ENCODE measurements at regions not wholly inside any gene's neighbourhood (a gene's known extent, or its start where the extent isn't known, plus 50 kb on each side); places are given as distances from the start of the nearest gene placed in this dataset.

DNA sequence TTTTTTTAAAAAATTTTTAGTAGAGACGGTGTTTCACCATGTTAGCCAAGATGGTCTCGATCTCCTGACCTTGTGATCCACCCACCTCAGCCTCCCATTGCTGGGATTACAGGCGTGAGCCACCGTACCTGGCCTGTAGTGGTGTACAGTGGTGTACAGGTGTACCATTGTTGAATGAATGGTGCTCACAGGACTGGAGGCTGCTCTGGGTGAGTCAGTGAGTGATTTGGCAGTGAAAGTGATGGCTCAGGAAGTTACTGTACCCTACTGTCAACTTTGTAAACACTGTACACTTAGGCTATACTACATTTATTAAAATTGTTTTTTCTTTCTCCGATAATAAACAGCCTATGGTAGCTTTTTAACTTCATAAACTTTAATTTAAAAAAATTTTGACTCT is 122.8 kb upstream of the EEF1E1 start:
- intact Hi-C loops (cut with DNase I): no loop called here
- DNase-seq (ENCODE audit: low spot score): no peak

DNA sequence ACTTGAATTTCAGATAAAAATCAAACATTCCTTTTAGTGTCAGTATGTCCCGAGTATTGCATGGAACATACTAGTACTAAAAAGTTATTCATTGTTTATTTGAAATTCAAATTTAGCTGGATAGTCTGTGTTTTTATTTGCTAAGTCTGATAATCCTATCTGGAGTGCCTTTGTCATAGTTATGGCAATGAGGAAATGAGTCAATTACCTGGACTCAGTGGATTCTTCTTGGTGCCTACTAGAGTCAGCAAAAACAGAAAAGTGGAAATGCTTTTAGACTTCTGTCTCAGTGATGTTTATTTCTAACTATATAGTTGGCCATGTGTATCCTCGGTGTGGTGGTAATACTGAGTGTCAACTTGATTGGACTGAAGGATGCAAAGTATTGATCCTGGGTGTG is 121.3 kb upstream of the EEF1E1 start:
- intact Hi-C loops (cut with DNase I): no loop called here
- no peak for DNase-seq (ENCODE audit: low spot score)

DNA sequence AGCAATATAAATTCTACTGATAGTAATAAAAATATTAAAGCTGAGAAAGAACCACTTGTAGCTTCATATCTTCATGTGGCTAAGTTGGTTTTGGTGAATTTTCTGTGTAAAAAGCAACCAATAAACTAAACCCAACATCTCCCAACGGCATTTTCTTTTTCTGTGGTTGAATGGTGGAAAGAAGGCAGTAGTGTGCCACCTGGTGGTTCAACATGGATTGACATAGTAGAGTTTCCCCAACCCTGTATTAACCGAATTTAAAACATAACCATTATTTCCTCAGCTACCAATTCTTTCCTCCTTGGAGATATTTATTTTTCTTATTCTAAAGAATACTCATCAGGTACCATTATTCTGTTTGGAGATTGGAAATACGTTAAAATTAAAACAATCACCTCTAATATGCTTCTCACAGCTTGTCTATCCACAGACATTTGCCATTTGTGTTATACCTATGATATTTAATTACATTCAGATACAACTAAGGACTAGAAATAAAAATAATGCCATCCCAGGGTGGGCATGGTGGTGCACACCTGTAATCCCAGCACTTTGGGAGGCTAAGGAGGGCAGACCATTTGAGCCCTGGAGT is 117.1 kb upstream of the EEF1E1 start:
- intact Hi-C loops (cut with DNase I): loop anchor here (2.0 kb wide), 1 partner anchor 87 kb away; no protein-coding TSS in a partner anchor
- DNase-seq (ENCODE audit: low spot score): no peak

DNA sequence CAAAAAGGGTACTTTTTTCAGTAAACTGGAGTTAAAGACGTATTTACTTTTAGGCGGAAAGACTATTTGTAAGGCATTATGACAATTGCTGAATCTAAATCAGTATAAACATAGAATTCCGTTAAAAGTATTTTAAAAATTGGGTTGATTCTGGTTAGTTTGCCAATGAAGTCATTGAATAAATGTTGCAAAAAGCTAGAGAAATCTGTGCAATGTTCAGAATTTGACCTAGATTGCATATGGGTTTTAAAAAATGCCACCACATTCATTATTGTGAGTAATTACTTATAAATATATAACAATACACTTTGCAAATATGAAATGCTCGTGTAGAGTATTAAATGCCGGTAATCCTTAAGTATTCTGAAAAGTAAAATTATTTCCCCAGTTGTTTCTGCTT is 116.5 kb upstream of the EEF1E1 start:
- no peak for DNase-seq (ENCODE audit: low spot score)
- intact Hi-C loops (cut with DNase I): loop anchor here (2.0 kb wide), 1 partner anchor 86 kb away; no protein-coding TSS in a partner anchor

DNA sequence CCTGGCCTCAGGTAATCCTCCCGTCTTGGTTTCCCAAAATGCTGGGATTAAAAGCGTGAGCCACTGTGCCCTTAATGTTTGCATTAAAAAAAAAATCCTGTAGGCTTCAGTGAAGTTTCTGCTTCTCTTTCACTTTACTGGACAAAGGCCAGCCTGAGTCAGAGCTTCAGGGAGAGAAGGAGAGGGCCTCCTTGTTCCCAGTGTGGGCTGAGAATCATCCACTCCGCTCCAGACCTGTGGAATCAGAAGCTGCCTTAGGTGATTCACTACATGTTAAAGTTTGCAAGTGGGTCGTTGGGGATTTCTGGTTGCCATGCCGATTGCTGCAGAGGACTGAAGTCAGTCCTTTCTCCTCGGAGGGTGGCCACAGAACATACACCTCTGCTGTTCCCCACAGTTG is 113.3 kb upstream of the EEF1E1 start:
- intact Hi-C loops (cut with DNase I): no loop called here
- DNase-seq (ENCODE audit: low spot score): no peak

DNA sequence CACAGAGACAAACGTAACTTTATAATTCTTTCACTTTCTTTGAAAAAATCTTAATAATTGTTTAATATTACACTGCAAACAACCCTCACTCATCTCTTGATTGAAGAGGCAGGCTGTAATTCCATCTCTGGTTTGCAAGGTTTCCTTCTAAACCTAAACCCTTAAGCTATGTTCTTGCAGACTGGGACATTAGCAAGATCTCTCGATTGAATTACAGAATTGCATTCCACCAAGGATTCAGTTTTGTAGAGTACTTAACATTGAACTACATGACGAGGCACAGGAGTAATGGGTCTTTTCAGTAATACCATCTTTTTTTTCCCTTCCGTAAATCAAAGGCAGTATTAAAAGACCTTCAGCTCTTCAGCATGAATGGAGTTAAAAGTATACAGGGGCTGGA is 111.6 kb upstream of the EEF1E1 start:
- intact Hi-C loops (cut with DNase I): no loop called here
- DNase-seq (ENCODE audit: low spot score): no peak

DNA sequence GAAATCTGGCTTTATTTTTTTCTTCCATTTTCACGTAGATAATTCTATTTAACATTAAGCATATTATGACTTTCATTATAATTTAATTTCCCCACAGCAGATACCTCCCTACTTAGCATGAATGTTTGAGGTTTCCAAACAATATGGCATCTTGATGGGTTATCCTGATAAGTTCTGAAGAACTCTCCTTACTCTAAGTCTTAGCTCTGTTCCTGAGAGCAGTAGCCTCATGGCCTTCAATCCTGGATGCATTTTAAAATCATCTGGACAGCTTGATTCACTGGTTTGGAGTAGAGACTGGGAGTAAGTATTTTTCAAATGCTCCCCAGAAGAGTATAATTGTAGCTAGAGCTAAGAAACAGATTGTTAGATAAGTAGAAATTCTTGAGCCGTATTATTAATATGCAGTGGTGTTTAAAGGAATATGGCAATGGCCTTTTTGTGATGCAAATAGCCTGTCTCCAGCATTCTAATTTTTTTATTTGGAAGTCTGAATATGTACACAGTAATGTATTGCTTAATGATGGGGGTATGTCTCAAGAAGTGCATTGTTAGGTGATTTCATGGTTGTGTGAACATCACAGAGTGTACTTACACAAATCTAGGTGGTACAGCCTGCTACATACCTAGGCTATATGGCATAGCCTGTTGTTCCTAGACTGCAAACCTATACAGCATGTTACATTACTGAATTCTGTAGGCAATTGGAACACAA is 110.5 kb upstream of the EEF1E1 start:
- no peak for DNase-seq (ENCODE audit: low spot score)
- intact Hi-C loops (cut with DNase I): no loop called here

DNA sequence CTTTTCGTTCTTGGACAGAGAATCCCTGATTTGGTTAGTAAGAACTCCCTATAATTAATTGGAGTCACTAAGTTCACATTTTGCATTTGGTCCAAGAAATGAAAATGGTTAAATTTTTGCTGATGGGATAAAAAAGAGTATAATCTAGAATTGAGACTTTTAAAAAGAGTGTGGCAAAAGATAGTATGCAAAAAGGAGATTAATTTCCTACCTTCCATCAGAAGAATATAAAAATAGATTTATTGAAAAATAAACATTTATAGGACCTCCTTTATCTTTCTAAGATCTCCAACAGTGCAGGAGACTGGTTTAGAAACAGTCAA is 105.5 kb upstream of the EEF1E1 start:
- intact Hi-C loops (cut with DNase I): no loop called here
- no peak for DNase-seq (ENCODE audit: low spot score)

DNA sequence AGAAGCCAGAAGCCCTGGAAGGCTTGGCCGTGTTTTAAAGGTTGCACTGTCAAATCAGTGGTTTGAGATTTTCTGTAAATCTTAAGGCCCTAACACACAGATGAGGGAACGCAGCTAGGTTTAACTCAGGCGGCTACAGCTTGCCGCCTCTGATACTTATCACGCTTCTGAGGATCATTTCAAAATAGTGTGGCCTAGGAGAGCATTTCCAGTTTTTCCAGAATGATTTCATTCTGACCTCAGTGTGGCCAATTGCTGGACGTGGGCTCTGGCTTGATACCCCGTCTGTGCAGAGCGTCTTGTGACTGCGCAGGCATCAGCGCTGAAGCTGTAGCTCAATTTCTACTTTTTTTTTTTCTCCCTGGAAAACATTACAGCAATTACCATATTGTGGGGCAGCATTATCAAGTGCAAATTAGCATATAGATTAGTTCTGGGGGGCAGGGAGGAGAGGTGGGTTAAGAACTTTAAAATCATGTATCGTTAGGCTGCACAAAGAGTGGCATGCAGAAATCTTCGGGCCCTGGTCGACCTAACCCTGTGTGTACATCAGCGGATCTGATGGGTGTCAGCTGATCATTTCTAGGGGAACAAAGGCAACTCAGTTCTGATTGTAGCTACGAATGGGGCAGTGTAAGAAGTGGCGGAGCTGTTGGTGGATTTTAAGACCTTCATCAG is 105.0 kb upstream of the EEF1E1 start:
- no peak for DNase-seq (ENCODE audit: low spot score)
- intact Hi-C loops (cut with DNase I): no loop called here

DNA sequence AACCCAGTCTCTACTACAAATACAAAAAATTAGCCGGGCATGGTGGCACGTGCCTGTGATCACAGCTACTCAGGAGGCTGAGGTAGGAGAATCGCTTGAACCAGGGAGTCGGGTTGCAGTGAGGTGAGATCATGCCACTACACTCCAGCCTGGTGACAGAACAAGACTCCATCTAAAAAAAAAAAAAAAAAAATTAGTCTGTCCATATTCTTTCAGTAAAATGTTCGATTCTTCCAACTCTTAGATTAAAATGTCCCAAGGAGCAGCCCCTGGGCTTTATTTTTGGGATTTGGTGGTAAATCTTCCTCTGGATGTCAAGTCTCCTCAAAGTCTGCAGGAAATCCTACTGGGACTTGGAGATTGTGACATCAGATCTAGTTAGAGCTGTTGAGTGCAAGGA is 101.0 kb upstream of the EEF1E1 start:
- DNase-seq (ENCODE audit: low spot score): no peak
- intact Hi-C loops (cut with DNase I): no loop called here

DNA sequence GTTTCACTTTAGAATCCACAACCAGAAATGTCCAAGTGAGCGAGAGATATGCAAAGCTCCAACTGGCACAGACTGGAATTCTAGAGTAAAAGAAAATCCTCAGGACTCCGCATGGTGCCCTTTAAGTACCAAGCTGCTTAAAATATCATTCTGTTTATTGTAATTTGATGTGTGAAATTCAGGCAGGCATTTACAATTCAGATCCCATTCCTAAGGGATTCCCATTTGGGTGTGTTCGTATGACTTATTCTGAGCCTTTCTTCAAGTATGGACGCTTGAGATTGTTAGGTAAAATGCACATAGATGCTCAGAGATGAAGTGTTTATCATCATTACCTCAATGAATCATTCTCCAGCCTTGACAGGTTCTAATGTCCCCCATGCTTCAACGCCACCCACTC is 99.3 kb upstream of the EEF1E1 start:
- intact Hi-C loops (cut with DNase I): no loop called here

DNA sequence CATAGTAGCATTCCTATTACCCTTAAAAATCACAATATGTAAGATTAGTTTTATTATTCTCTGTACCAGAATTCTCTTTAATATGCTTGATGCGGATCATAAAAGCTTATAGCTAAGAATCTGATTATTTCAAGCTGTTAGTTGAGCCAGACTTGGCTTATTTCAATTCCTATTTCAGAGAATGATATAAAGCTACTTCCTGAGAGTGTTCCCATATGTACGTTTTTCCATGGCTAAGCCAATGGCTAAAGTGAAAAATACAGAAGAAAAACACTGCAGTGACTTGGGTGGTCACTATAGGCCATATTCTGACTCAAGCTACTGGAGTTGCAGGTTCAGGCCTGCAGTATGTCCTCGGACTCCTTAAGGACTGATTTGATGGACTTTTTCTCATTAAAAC is 97.9 kb upstream of the EEF1E1 start:
- no peak for DNase-seq (ENCODE audit: low spot score)

More for the DNA sequence above, 99.3 kb upstream of the EEF1E1 start:
- no peak for DNase-seq (ENCODE audit: low spot score)

DNA sequence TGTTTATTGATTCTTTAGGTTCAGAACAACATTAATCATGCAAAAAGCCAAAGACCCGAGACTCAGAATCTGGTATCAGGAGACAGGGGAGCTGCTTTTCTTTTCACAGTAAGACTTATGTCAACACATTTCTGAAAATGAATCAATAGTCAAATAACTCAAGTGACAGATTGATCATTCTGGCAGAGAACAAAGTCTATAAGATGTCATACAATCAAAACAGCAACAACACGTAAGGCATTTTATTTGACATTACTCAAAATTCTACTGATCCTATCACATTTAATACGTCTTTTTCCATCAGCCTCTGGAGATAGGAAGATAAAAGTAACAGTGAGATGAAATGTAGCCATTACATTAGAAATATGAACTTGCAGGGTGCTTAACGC is 93.4 kb upstream of the EEF1E1 start:
- intact Hi-C loops (cut with DNase I): no loop called here
- DNase-seq (ENCODE audit: low spot score): no peak

More for the DNA sequence above, 97.9 kb upstream of the EEF1E1 start:
- intact Hi-C loops (cut with DNase I): no loop called here

DNA sequence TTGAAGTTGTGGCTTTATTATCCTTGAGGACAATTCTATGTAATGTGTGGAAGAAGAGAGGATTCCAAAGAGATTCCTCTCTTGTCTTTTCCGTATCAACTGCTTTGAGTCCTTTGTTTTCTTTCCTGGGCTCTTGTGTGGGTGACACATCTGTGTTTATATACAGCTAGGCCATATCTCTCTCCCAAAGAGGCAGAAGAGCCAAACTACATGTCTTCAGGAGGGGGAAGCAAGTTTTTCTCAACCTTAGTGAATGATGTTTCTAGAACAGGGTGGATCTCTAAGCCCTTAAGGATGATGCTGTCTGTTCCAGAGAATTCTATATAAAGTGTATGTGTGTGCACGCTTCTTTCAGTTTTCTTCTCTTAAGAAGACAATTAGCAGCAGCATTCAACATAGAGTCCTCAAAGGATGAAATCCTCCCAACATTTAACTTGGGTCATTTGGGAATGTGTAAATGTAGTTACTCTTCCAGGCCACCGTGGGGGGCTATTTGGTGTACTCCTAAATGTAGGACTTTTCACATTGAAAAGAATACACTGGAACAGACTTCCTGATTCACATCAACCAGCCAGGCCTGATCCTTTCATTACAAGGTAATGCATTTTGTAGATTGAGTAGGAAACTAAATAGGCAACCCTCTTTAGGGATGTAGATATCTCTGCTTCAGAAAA is 92.8 kb upstream of the EEF1E1 start:
- intact Hi-C loops (cut with DNase I): no loop called here
- no peak for DNase-seq (ENCODE audit: low spot score)

DNA sequence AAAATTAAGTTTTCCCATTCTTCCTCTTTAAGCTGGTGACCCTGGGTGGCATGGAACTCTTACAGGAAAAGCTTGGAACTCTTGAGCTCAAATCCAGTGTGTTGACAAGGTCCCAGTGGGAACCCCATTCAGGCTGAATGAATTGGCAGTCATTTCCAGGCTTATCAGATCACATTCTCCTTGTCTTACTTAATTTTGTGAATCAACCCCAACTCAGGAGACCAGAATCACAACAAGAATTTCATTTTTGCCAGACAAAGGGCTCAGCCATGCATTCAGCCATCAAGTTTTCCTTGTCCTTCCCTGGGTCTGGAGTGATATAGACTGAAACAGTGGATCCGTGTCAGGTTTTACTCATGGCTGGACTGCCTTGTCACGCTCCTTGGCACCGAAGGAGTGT is 92.1 kb upstream of the EEF1E1 start:
- no peak for DNase-seq (ENCODE audit: low spot score)
- intact Hi-C loops (cut with DNase I): no loop called here

DNA sequence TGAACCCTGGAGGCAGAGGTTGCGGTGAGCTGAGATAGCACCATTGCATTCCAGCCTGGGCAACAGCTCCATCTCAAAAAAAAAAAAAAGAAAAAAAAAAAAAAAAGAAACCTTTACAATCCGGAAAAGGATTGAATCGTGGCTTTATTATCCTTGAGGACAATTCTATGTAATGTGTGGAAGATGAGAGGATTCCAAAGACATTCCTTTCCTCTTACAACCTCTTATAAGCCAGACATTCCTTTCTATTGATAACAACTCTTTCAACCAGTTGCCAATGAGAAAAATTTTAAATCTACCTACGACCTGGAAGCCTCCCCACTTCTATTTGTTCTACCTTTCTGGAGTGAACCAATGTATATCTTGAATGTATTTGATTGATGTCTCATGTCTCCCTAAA is 91.2 kb upstream of the EEF1E1 start:
- intact Hi-C loops (cut with DNase I): no loop called here
- DNase-seq (ENCODE audit: low spot score): no peak

DNA sequence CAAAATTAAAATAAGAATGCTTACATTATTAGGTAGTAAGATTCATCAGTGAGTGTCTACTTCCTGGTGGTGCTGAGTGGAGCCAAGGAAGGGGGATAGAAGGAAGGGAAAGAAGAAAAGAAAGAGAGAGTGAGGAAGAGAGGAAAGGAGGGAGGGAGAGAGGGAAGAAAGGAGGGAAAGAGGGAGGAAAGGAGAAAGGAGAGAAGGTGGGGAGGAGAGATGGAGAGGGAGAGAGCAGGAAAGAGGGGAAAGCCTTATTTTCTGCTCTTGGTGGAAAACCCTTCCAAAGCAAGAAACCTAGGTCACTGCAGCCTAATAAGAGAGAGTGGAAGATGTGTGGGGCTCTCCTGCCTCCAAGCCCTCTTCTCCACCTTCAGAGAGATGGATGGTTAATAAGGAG is 90.2 kb upstream of the EEF1E1 start:
- DNase-seq (ENCODE audit: low spot score): no peak
- intact Hi-C loops (cut with DNase I): no loop called here

DNA sequence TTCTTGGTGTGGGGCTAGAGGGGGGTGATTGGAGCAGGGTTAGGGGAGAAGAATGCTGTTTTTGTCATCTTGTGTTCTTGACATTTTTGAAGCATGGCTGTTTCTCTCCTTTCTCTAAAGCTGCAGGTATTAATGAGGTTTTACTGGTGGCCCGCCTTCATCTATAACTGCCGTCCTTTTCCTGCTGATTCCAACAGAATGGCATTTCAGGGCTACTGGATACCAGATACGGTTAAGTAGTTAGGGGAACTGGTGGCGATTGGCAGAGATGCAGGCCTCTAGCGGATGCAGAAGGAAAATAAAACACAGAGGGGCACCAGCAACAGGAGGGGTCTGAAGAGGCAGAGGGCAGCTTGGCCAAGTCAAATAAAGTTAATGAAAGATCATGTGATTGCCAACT is 89.7 kb upstream of the EEF1E1 start:
- DNase-seq (ENCODE audit: low spot score): no peak
- intact Hi-C loops (cut with DNase I): no loop called here

DNA sequence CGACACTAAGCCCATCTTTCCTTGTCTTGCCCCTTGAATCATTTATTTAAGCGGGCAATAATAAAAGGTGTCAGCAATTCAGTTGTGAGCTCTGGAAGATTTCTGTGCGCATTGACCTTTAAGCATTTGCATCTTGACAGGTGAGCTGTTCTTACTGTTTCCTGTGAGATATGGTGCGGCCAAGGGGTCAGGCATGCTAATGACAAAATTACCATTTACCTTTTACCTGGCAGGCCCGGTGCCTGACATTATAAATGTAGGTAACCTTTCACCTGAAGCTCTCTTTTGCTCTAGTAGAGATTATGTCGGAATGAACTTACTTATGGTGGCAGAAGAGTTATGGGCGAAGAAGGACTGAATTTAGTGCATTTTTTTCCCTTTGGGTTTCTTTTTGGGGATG is 89.3 kb upstream of the EEF1E1 start:
- intact Hi-C loops (cut with DNase I): no loop called here
- DNase-seq (ENCODE audit: low spot score): no peak

DNA sequence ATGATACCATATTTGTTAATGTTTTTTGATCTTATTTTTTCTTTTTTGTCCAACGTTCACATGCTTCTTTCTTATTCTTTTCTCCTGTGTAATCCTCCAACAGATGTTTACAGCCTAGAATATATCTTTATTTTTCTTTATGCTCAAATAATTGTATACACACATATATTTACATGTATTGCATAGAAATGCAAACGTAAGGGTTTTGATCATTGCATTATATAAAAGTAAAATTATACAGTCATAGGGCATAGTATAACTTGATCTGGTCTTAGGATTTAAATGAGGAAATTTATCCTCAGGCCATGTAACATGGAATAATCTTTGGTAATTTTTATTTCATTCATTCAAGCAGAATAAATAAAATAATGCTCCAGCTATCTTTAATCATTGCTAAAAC is 84.9 kb upstream of the EEF1E1 start:
- intact Hi-C loops (cut with DNase I): no loop called here

More for the DNA sequence above, 84.9 kb upstream of the EEF1E1 start:
- DNase-seq (ENCODE audit: low spot score): no peak
